ENCODE measurements at regions not wholly inside any gene's neighbourhood (a gene's known extent, or its start where the extent isn't known, plus 50 kb on each side); places are given as distances from the start of the nearest gene placed in this dataset.

DNA sequence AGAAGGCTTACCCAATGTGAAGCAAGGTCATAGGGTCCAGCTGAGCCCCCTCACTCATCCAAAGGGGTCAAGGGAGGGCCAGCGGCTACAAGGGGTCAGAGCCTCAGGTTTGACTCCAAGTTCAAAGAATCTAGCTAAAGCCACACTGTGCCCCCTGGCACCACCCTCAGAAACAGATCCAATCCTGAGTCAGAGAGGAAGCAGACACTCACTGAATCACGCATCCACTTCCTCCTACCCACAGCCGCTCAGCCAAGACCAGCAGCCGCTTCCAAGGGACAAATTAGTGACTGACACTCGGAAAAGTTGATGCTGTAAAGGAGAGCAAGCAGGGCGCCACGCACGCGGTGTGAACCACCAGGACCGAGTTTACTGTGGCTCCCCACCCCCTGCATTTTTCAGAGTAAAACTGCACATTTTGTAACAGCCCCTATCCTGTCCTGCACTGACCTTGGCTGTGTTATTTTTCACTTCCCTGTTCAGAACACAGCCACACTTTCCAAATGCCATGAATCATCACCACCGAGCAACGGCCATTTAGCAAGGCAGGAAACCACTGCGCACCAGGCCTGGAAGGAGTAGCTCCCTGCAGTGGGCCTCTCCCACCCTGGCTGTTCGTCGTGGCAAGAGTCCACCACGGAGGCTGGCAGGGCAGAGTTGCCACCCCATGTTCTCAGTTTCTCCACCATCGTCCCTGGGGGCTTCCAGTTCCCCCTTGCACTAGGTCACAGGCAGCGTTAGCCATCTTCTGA lies 147.8 kb downstream of the TOMM20 start:
- TF ChIP-seq, protein P1, sequence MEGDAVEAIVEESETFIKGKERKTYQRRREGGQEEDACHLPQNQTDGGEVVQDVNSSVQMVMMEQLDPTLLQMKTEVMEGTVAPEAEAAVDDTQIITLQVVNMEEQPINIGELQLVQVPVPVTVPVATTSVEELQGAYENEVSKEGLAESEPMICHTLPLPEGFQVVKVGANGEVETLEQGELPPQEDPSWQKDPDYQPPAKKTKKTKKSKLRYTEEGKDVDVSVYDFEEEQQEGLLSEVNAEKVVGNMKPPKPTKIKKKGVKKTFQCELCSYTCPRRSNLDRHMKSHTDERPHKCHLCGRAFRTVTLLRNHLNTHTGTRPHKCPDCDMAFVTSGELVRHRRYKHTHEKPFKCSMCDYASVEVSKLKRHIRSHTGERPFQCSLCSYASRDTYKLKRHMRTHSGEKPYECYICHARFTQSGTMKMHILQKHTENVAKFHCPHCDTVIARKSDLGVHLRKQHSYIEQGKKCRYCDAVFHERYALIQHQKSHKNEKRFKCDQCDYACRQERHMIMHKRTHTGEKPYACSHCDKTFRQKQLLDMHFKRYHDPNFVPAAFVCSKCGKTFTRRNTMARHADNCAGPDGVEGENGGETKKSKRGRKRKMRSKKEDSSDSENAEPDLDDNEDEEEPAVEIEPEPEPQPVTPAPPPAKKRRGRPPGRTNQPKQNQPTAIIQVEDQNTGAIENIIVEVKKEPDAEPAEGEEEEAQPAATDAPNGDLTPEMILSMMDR (IDR thresholded peaks at IDR 0.05; ENCODE audit: insufficient read depth, low read depth, low read length), result no peak
- TF ChIP-seq EZH2 (IDR thresholded peaks at IDR 0.05; ENCODE audit: insufficient read depth, low read length), result no peak

Data from astrocyte (in vitro differentiated cells and primary cell).